ENCODE measurements at regions not wholly inside any gene's neighbourhood (a gene's known extent, or its start where the extent isn't known, plus 50 kb on each side); places are given as distances from the start of the nearest gene placed in this dataset.

DNA sequence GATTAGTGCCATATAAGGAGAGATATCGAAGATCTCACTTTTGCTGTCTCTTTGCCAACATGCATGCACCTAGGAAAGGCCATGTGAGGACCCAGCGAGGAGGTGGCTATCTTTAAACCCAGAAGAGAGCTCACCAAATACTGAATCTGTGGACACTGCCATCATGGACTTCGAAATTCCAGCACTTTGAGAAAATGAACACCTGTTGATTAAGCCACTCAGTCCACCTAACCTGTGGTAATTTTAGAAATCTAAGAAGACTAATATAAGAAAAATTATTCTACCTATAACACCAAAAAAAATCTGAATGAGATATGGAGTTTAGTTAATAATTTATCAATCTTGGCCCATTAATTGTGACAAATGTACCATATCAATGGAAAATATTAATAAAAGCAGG lies 193.6 kb upstream of the CARD18 start:
- DNase-seq (ENCODE audit: low spot score) (no peak), FAIRE-seq (no peak)

DNA sequence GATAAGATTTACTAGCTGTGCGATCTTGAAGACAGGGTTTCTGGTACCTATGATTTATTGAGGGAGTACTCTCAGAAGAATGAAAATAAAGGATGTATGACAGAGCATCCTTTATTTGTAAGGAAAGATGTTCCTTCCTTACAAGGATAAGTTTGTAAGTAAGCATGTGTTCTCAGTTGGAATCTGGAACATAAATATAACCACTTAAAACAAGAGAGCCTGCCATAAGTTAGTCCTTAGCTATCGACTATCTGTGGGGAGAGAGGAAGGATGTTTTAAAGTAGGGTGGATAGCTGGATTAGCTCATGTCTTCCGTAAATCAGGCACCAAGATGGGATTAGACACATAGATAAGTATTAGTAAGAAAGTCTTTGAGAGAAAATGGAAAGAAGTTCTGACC lies 192.6 kb upstream of the CARD18 start:
- FAIRE-seq (no peak), DNase-seq (ENCODE audit: low spot score) (no peak)

DNA sequence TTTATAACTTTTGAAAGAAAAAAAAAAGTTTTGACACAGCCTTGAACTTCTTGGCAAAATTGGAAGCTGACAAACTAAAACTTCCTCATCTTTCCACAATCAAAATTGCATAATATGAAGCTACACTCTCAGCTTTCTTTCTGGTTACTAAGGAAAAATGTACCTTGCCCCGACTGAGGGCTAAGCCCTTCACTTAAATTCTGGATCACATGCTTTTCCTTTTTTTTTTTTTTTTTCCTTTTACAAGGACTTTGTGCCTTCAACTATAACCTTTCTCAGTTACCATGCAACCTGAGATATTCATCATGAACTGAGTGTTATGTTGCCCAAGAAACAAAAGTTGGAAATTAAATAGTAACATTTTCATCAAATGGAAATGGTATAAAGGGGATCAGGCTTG lies 188.5 kb upstream of the CARD18 start:
- DNase-seq (ENCODE audit: low spot score) = no peak
- no peak for FAIRE-seq

DNA sequence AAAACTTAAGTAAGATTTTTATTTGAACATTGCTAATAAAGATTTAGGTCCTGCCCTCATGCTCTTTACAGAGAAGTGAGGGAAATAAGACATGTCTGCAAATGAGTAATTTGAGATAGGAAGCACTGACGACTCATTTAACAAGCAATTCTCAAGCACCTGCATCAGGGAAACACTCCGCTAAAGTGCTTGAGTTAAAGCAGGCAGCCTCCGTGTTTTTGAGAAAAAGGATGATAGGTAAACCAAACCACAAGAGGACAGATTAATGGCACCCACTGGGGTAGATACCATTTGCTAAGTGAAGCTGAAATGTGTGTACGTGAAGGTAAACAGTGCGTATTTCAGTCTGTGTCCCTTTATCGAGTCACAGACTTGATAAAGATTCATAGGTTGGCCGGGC lies 184.6 kb upstream of the CARD18 start:
- no peak for FAIRE-seq
- no peak for DNase-seq (ENCODE audit: low spot score)

DNA sequence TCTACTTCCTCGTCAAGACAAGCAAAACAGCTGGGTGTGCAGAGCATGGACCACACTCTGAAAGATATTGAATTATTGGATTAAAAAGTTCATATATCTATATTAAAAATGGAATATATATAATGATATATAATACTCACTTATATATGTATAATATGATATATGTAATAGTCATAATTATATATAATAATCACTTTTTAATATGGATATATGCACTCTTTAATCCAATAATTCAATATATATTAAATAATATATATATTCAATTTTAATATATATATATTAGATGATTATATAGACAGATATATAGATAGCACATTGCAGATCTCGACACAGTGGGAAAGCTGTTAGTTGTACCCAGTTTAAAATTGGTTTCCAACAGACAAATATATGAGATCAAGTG lies 182.1 kb upstream of the CARD18 start:
- no peak for FAIRE-seq
- no peak for DNase-seq (ENCODE audit: low spot score)

DNA sequence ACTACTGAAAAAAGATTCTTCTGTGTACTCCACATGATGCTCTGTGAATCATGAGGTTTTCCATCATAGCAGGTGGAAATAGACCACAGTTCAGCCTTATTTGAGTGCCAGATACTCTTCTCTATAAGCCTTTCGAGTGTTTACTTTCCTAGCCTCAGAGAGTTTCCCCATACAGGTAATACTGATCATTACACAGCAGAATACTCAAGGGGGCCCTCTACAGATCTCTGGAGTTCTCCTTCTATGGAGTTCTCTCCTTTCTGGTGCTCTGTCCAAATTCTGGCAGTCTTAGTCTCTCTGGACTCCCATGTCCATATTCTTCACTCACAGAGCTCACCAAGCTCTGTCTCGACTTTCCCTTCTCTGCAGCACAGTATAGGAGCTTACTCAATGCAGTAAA lies 175.7 kb upstream of the CARD18 start:
- DNase-seq (ENCODE audit: low spot score) = no peak

DNA sequence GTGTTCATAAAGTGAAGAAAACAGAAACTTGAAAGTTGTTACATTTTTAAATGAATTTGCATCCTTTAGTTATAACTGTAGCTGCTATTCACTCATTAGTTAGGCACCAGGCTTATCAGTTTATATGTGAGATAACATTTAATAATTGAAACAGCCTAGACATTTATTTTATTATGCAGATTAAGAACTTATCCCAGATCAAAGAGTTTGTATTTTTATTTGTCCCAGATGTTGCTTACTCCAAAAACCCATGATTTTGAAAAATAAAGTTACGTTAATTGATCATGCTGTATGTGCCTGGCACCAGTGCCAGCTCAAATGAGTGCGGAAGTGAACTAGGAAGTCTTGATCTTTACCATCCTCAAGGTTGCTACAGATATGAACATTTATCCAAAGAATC lies 172.7 kb upstream of the CARD18 start:
- FAIRE-seq (no peak), DNase-seq (ENCODE audit: low spot score) (no peak)

More for the DNA sequence above, 175.7 kb upstream of the CARD18 start:
- FAIRE-seq = no peak

DNA sequence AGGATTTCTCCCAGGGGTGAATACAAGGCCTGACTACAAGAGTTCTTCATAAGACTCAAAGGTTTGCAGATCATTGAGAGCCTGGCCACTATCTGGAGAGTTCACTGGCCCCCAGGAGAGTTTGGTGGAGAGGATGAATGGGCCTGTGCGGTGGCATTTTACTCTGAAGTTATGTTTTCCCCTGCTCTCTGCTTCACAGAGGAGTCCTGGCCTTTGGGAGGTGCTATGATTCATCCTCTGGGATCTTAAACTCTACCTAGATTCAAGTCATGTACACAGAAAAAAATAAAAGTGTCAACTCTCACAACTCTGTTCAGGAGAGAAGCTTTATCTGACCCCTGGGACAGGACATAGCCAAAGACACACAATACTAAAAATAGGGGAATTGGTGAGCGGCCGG lies 159.1 kb upstream of the CARD18 start:
- FAIRE-seq = no peak

DNA sequence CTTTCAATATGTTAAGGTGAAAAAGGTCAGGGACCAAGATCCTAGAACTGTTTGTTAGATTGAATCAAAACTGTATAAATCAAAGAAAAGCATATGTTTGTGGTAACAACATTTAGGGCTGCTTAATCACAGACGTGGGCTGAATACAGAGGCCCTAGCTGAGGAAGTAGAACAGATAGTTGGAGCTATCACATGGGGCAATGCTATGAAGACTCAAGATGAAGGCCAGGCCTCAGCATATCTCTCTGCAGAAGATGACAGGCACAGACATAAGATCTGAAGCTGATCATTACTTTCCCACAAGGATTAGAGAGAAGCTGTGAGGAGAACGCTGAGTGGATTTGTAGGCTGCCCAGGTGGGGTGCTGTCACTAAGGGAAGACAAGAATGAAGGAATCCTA lies 158.6 kb upstream of the CARD18 start:
- no peak for DNase-seq (ENCODE audit: low spot score)
- no peak for FAIRE-seq

More for the DNA sequence above, 159.1 kb upstream of the CARD18 start:
- peak; percentile 17 for DNase-seq (ENCODE audit: low spot score)

DNA sequence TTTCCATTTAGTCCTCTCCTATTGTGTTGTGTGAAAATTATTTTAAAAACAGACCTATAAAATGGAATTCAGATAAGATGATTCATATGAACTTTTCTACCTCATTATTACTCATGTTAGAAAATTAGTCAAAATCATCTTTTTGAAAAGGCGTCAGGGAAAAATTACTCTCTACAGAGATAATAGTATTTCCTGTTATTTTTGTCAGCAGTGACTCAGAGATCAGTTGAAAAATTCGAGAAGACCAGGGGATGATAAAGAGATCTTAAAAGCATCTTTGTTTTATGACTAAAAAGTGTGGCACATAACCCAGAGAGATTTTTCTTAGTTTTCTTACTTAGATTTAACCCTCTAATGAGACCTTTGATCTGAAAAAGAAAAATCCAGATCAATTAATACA lies 157.9 kb upstream of the CARD18 start:
- DNase-seq (ENCODE audit: low spot score) = no peak
- no peak for FAIRE-seq

DNA sequence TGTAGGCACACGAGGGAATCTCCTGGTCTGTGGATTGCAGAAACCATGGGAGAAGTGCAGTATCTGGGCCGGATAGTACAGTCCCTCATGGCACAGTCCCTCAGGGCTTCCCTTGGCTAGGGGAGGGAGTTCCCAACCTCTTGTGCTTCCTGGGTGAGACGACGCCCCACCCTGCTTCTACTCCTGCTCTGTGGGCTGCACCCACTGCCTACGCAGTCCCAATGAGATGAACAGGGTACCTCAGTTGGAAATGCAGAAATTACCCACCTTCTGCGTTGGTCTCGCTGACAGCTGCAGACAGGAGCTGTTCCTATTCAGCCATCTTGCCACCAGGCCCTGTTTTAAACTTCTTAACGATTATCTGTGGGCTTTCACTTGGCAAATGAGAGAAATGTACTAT lies 157.2 kb upstream of the CARD18 start:
- FAIRE-seq = no peak

DNA sequence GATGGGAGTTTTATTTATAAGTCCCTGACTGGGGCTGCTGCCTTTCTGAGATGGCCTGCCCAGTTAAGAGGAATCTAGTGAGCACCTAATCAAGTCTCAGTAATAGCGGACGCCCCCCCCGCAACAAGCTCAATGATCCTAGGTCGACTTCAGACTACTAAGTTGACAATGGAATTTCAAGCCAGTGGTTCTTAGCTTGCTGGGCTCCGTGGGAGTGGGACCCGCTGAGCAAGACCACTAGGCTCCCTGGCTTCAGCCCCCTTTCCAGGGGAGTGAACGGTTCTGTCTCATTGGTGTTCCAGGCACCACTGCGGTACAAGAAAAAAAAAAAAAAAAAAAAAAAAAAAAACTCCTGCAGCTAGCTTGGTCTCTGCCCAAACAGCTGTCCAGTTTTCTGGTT lies 156.8 kb upstream of the CARD18 start:
- no peak for DNase-seq (ENCODE audit: low spot score)
- no peak for FAIRE-seq

More for the DNA sequence above, 157.2 kb upstream of the CARD18 start:
- DNase-seq (ENCODE audit: low spot score) = no peak

DNA sequence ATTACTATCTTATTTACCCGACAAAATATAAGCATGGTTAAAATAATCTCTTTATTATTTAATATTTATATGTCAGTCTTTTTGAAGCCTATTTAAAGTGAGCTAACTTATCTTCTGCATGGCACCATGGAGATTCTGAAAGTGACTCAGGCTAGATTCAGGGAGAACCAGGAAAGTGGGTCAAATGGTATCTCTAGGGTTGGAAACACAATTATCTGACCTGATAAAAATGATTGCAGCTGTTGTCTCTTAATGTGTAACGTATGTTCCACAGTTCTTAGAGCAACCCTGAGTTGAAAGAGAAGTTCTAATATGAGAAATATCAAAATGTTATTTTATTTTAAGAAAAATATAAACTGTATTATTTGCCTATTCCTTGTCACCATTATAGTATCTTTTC lies 143.1 kb upstream of the CARD18 start:
- FAIRE-seq (no peak), DNase-seq (ENCODE audit: low spot score) (no peak)

DNA sequence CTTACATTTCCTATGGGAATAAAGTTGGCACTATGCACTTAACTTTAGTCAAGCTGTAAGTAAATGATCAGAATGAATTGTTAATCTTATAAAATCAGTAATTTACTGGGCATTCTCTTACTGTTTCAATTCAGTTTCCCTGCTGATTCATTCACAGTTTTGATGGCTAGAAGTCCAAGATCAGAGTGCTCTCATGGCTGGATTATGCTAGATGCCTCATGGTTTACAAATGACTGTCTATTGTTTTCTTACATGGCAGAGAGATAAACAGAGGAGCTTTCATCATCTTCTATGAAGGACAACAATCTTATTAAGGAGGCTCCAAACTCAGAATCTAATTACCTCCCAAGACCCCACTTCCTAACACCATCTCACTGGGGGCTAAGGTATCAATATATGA lies 135.1 kb upstream of the CARD18 start:
- DNase-seq (ENCODE audit: low spot score) (no peak), FAIRE-seq (no peak)

DNA sequence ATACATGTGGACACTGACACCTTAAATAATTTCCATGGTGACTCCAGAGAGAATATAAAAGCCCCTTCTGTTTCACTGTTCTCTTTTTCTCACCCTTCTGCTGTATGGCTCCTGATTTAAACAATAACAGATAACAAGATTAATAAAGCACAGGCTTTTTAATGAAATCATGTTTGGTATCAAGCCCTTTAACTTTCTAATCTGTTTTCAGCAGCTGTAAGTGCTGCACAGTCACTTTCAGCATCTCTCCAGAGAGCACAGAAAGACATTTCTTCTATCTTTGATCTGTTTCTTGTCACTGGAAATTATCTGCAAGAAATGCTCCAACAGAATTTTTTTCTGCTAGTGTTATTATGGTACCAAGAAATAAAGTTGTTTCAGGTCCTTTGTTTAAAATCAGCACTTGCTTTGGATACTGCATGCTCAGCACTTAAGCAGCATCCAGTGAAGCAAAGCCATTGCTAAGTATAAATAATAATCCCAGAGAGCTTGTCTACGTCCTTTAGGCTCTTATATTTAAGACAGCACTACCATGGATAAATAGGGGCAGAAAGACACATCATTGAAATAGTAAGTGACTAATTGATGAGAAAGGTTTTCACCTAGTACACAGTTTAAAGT lies 134.2 kb upstream of the CARD18 start:
- FAIRE-seq = no peak
- no peak for DNase-seq (ENCODE audit: low spot score)

DNA sequence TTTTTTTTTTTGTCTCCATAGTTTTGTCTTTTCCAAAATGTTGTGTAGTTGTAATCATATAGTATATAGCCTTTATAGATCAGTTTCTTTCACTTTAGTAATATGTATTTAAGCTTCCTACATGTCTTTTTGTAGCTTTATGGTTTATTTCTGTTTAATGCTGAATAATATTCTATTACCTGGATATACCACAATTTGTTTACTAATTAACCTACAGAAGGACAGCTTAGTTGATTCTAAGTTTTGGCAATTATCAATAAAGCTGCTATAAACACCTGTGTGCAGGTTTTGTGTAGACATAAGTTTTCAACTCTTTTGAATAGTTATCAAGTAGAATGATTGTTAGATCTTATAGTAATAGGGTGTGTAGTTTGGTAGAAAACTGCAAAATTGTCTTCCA lies 130.3 kb upstream of the CARD18 start:
- DNase-seq (ENCODE audit: low spot score) (no peak), FAIRE-seq (no peak)

DNA sequence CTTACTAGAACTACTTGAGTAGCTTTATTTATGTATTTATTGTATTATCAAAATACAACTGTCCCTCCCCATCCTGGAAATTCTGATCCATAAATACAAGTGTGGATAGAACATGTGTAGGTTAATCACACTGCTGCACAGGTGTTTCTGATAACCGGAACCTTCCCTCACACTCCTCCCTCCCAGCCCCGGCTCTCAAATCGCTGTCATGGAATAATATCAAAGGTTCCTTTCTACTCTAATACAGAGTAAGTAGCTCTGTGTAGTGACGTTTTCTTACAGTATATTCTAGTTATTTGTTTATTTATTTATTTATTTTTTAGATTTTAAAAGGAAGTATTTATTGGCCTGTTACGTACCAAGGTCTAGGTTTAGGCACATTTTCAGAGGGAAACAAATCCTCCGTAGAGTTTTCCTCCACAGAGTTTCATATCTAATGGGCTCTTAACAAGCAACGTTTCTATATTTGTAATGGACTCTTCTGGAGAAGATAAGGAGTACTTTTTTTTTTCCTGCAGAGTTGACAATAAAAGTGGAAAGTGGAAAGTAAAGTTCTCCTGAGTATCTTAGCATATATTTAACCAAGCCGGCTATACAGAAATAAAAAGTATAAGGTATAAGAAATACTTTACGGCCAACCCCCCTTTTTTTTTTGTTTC lies 129.0 kb upstream of the CARD18 start:
- no peak for FAIRE-seq

DNA sequence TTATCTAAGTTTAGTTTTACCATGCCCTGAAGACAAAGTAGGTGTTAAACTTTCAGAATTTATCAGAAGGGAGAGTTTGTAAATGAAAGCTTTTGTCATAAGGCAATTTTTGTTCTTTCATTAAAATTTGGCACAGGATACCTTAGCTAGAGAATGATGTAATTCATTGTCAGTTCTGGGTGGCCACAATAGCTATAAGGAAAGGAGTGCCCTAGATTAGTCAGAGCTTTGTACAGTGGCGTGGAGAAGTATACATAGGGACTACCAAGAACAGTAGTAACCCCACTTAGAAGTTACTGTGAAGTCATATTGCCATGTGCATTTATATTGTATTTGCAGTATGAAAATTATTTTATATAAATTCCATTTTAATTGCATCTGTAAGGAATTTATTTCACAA lies 126.3 kb upstream of the CARD18 start:
- no peak for DNase-seq (ENCODE audit: low spot score)
- no peak for FAIRE-seq

More for the DNA sequence above, 129.0 kb upstream of the CARD18 start:
- no peak for DNase-seq (ENCODE audit: low spot score)

DNA sequence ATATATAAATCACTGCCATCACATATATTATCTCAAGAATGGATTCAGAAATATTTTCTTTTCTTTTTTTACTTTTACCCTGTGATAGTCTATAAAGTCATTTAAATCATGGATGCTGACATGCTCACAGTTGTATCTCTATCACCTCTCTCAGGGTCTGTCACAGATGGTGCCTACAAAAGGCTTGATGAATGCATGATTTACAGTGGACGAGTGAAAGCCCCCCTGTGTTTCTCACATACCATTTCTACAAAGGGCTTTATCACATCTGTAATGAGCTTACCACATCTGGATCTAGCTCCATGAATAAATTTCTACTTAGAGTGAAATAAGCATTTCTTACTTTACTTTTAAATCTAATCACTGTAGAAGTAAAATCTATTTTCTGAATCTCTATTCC lies 121.4 kb upstream of the CARD18 start:
- FAIRE-seq (no peak), DNase-seq (ENCODE audit: low spot score) (no peak)

DNA sequence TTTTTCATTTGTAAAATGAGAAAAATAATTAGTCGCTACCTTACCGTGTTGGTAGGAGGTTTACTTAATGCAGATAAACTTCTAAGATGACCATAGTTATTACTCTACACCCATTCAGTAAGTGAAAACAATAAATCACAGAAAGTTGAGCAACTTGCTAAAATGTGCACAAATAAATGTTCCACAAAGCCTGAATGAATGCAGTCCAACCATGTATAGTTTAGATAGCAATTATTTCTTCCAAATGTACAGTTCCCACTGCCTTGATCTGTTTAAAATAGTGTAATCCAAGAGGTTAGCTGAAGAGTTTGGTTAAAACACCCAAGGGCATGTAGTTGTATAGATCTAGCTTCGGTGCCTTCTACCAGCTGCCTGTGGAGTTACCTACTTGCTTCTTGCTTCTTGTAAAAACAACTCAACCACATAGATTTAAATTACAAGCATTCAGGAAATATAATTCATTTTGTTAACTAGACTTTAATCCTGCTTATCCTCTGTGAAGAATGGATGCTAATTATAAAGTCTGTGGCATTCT lies 106.3 kb upstream of the CARD18 start:
- no peak for DNase-seq (ENCODE audit: low spot score)
- FAIRE-seq = no peak

DNA sequence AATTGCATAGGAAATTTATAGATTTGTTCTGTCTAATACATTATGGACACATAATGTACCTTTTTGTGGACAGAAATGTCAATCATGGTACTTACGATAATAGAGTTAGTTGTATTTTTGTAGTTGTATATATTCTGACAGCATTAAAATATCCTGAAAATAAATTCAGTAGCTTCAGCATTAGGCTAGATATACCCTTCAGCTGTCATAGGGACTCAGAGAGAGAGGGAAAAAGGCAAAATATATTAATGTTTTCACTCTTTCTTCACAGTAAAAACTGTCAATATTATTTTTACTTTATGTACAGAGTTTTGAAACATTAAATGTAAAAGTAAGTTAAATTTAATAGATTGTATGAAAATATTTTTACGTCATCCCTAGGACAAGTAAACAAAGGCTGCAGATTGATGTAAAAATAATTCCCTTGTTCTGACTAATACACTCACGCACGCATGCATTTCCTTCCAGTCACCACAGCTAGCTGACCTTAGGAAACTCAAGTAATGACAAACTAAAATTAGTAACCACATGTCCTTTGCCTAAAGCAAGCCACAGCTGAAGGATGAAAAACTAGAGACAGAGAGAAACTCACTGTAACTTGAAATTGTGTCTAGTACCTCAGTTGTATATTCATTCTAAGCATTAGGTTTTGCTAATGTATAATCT lies 104.7 kb upstream of the CARD18 start:
- FAIRE-seq (no peak), DNase-seq (ENCODE audit: low spot score) (peak; percentile 59)

DNA sequence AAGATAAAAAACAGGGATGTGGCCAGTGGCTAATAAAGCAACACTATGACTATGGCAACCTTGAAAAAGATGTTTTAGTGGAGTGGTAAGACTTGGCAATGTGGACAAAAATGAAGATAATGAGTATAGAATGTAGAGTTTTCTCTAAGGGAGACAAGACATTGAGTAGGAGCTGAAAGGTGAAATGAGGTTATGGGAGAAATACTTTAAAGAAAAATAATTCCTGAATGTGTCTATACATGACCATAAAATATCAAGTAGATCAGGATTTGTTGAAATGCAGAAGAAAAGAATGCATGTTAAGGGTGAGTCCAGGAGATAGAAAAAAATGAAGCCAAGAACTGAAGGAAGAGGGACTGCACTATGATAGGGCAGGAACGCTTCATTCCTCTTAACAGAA lies 101.6 kb upstream of the CARD18 start:
- FAIRE-seq (no peak), DNase-seq (ENCODE audit: low spot score) (no peak)

DNA sequence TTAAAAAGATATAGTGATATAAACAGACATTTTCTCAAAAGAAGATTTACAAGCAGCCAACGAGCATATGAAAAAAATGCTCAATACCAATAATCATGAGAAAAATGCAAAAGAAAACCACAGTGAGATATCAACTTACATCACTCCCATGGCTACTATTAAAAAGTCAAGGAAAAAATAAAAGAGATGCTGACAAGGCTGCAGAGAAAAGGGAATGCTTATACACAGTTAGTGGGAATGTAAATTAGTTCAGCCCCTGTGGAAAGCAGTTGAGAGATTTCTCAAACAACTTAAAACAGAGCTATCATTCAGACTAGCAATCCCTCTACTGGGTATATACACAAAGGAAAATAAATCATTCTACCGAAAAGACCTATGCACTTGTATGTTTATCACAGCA lies 97.1 kb upstream of the CARD18 start:
- no peak for FAIRE-seq
- no peak for DNase-seq (ENCODE audit: low spot score)

All from urothelium cell line (cell line).